NCI-H1930 (cell line): ENCODE measurements at regions not wholly inside any gene's neighbourhood (a gene's known extent, or its start where the extent isn't known, plus 50 kb on each side); places are given as distances from the start of the nearest gene placed in this dataset.

Source experiments
- DNase-seq, 2 experiments: peaks; one replicate each; lab custom pipeline; 2025; lab: John Stamatoyannopoulos, UW

DNA sequence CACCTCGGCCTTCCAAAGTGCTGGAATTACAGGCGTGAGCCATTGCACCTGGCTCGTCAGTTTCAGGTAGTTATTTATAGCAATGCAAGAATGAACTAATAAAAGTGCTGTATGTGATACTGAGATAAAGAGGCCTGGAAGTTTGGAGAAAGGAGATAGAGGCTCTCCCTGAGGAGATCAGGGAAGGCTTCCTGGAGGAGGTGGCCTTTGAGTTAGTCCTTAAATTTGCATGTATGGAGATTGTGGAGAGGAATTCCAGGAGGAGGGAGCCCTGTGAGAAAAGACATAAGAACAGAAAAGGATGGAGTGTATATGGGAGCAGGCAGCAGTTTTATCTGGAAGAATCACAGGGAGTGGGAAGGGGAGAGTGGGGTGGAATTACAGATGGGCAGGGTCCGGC is 276.6 kb upstream of the EEF2KMT start:
- no peak for DNase-seq

DNA sequence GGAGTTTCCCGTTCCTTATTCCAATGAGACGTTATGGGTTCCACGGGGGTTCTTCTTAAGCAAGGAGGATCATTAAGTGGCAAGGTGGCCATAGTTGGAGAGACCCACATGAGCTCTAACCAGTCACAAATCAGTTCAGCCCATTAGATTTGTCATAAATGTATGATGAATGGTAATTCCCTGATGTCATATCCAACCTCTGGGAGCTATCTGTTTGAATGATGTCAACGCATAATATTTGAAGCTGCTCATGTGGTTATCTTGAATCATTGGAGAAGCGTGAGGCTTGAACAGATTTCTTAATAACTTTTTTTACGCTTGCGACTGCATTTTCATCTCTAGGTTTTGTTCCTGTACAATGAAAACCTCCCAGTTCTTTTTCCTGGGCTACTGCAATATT is 270.4 kb upstream of the EEF2KMT start:
- DNase-seq = no peak

GRCh38 chr16:5366126-5366525 is 268.5 kb upstream of the EEF2KMT start:
- DNase-seq = no peak

DNA sequence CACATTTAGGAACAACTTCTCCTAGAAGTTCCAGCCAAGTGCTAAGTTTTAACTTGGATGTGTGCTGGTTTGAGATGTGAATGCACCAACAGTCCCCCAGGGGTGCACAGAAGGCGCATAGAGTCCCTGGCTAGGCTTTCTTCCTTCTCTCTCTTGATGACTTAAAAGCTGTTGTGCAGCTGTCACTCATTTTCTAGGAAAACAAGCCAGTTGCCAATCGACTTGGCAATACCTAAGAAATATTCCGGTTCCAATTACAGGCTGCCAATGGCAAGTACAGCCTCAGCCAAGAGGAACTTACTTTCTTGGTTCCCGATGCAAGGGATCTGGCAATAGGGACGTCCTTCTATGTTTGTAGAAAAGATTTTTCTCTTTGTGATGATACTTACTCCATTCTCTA is 266.6 kb upstream of the EEF2KMT start:
- no peak for DNase-seq

DNA sequence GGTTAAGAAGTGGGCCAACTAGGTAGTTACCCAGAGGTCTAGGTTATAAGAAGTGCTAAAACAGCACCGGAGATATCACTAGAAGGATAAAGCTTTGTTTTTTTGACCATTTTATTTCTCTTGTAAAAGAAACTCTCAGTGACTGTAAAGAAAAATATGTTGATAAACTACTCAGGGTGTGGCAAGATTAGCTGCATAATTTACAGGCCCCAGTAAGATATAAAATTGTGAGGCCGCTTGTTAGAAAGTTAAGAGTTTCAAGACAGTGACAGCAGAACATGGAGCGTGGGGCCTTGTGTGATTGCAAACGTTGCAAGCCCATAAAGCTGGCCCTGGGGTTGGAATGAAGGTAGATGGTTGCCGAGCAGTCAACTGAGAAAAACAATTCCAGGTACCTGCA is 263.7 kb upstream of the EEF2KMT start:
- DNase-seq = no peak

GRCh38 chr16:5354645-5355044 is 257.1 kb upstream of the EEF2KMT start:
- no peak for DNase-seq

- DNase-seq = no peak
Measured at GRCh38 chr16:5349670-5350517, 252.3 kb upstream of the EEF2KMT start.

DNA sequence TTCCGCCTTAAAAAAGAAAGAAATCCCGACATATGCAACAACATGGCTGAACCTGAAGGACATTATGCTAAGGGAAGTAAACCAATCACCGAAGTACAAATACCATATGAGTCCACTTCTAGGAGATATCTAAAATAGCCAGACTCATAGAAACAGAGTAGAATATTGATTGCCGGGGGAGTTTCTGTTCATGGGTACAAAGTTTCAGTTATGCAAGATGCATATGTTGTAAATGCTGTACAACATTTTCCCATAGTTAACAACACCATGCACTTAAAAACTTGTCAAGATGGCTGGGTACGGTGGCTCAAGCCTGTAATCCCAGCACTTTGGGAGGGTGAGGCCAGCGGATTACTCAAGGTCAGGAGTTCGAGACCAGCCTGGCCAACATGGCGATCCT is 251.5 kb upstream of the EEF2KMT start:
- no peak for DNase-seq

- no peak for DNase-seq
Measured at GRCh38 chr16:5347561-5347960, 250.0 kb upstream of the EEF2KMT start.

DNA sequence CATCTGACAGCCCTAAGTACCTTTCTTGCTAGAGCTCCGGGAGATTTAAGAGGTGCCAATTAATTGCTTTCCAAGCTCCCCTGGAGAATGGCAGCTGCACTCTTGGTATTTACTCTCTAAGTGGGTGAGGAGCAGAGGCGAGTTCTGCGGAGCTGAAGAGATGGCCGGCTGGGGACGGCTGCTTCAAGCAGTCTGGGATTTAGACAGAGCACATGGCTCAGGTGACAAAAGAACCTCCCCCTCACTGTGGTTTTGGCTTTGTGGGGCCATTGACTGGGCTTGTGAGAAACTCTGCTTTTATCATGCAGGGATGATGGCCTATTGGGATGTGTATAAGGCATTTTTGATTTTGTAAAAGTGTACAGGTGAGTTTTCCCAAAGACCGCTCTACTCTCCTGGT is 239.3 kb upstream of the EEF2KMT start:
- DNase-seq = no peak

- no peak for DNase-seq
Measured at GRCh38 chr16:5333991-5334390, 236.4 kb upstream of the EEF2KMT start.

- no peak for DNase-seq
Measured at GRCh38 chr16:5333126-5333525, 235.5 kb upstream of the EEF2KMT start.

GRCh38 chr16:5330058-5330457 is 232.5 kb upstream of the EEF2KMT start:
- no peak for DNase-seq

DNA sequence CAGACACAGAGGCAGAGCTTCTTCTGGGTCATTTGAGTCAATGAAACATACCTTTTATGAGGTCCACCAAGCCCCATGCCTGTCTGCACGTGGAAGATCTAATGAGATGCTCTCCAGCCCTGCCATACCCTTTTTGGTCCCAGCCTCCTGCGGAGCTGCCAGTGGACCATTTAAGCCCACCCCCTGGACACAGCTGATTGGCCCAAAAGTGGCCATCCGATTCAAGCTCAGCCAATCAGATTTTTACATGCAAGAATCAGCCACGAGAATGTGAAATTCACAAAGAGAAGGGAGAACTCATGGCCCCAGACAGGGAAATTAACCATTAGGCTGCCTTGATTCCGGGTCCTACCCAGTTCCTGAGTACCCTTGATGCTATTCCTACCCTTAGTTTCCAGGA is 231.0 kb upstream of the EEF2KMT start:
- DNase-seq = no peak

GRCh38 chr16:5326395-5326794 is 228.8 kb upstream of the EEF2KMT start:
- no peak for DNase-seq

DNA sequence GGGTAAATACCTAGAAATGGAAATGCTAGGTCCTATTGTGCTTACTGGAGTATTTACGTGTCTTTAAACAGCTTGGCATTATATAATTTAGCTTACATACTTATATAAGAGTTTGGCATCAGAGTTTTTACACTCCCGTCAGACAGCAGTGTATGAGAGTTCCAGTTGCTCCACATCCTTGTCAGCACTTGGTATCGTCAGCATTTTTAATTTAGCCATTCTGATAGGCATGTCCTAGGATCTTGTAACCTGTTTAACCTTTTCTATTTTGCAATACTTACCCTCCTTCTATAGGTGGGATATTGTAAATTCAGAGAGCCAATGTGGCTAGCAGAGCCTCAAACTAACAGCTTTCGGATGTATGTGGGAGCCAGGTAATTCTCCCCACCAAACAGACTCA is 228.3 kb upstream of the EEF2KMT start:
- DNase-seq = no peak

- no peak for DNase-seq
Measured at GRCh38 chr16:5323284-5324141, 225.9 kb upstream of the EEF2KMT start.

DNA sequence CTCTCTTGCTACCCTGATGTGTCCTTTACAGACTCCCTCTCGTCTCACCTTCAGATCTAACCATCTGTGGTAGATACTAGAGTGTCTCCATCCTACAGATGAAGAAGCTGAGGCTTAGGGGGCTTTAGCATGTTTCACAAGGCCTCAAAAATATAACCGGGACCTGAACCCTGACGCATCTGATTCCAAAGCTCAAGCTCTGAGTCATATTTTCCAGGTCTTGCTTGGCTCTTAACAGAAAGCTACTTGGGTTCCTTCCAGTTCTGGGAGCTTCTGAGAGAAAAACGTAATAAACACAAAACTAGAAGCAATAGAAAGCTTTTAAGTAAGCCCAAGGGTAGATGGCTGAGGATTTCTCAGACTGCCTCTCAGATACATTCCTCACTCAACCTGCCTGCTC is 224.3 kb upstream of the EEF2KMT start:
- no peak for DNase-seq

DNA sequence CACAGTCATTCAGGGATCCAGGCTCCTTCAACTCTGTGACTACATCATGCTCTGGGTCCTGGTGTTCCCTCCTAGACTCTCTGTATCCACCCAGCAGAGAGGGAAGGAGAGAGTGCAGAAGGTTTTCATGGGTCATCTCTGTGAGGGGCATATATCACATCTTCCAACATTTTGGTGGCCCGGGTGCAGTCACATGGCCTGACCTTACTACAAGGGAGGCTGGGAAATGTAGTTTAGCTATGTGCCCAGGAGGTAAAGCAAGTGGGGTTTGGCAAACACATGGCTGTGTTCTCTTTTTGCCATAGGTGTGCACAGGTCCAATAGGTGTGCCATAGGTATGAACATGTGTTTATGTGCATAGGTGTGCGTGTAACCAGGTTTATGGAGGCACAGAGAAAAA is 222.2 kb upstream of the EEF2KMT start:
- no peak for DNase-seq

GRCh38 chr16:5315914-5316313 is 218.3 kb upstream of the EEF2KMT start:
- DNase-seq = no peak

DNA sequence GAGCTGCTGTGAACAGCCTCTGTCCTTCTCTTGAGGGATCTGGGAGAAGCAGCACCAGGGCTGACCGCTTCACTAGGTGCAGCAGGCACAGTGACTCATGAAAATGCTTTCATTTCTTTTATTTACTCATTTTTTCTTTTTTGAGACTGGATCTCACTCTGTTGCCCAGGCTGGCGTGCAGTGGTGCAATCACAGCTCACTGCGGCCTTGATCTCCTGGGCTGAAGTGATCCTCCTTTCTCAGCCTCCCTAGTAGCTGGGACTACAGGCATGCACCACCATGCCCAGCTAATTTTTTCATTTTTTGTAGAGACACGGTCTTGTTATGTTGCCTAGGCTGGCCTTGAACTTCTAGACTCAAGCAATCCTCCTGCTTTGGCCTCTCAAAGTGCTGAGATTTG is 216.8 kb upstream of the EEF2KMT start:
- DNase-seq = no peak

GRCh38 chr16:5309946-5310611 is 212.5 kb upstream of the EEF2KMT start:
- DNase-seq = no peak

- DNase-seq = no peak
Measured at GRCh38 chr16:5305023-5305422, 207.4 kb upstream of the EEF2KMT start.
